K562 (cell line): ENCODE measurements at regions not wholly inside any gene's neighbourhood (a gene's known extent, or its start where the extent isn't known, plus 50 kb on each side); places are given as distances from the start of the nearest gene placed in this dataset.
A peak's percentile ranks its signal among the peaks of the same experiment; 100 is the strongest.

ENCODE experiments used
- ATAC-seq: fragments of 200-7000 bp; cut with Tn5 transposase; 3 replicates; pipeline ENCODE4 v1.9.1; 2020; ENCODE audit warnings: moderate library complexity
- BruUV-seq: library from RNA; stranded (reverse); fragments of 400-500 nt; replicated peaks from 2 replicates; lab custom pipeline; 2021; lab: Mats Ljungman, UMichigan
- CTCF ChIA-PET: fragments of 300-600 bp; formaldehyde crosslinking; extraction: SDS; loops from one replicate; lab custom pipeline; 2021; ENCODE audit warnings: low intra/inter-chr PET ratio; lab: Yijun Ruan, JAX
- POLR2A ChIA-PET: fragments of 300-600, 350-650 bp; sonication (Branson Sonifier 250); formaldehyde crosslinking; extraction: SDS; loops from one replicate; lab custom pipeline; 2021; ENCODE audit warnings: antibody characterized with exemption, inconsistent platforms; lab: Yijun Ruan, JAX
- DNase-seq, 4 experiments: peaks; one replicate each; pipeline versions ENCODE4 v3.0.0 to v3.0.0-alpha.2; 2011 to 2018; ENCODE audit warnings: low spot score in 3 of 4, mixed read lengths in 3 of 4; ENCODE audit errors: extremely low read depth in 1 of 4
- FAIRE-seq: peaks from 2 replicates; lab custom pipeline; 2011; peaks lifted over from hg19 to GRCh38; lab: Jason Lieb, UNC
- H2AFZ ChIP-seq: 2 replicates; pipeline ENCODE4 v1.6.0; 2011; ENCODE audit warnings: low read depth, low read length, control low read depth, inconsistent platforms
- H3K27ac ChIP-seq: fragments of 200-600 bp; 3 replicates; pipeline ENCODE4 v1.8.0; 2011; ENCODE audit warnings: low read depth, mild to moderate bottlenecking, control low read depth, inconsistent platforms, low read length, moderate library complexity, mixed read lengths; ENCODE audit errors: extremely low read depth
- H3K27me3 ChIP-seq, 2 experiments: fragments of 300-600 bp in 1 of 2; 2 replicates in 1 of 2; 3 replicates in 1 of 2; pipeline versions ENCODE4 v1.6.0 to v1.8.0; 2011; ENCODE audit warnings: inconsistent platforms in 2 of 2, low read length in 2 of 2, mild to moderate bottlenecking in 1 of 2, mixed read lengths in 1 of 2, moderate library complexity in 1 of 2; ENCODE audit not compliant: control insufficient read depth in 2 of 2, insufficient read depth in 2 of 2
- H3K36me3 ChIP-seq: fragments of 300-600 bp; 3 replicates; pipeline ENCODE4 v1.8.0; 2011; ENCODE audit warnings: mild to moderate bottlenecking, low read length, inconsistent platforms; ENCODE audit not compliant: control insufficient read depth, insufficient read depth
- H3K4me1 ChIP-seq, 2 experiments: fragments of 200-600 bp in 1 of 2; replicated peaks in 1 of 2; 2 replicates in 1 of 2; 3 replicates in 1 of 2; pipeline versions ENCODE4 v1.5.1 to v1.8.0; 2011; ENCODE audit warnings: inconsistent platforms in 2 of 2, low read length in 2 of 2, mild to moderate bottlenecking in 1 of 2, mixed read lengths in 1 of 2, moderate library complexity in 1 of 2; ENCODE audit not compliant: control insufficient read depth in 2 of 2, insufficient read depth in 2 of 2
- H3K4me2 ChIP-seq: 2 replicates; pipeline ENCODE4 v1.6.1; 2011; ENCODE audit warnings: low read length, control low read depth, inconsistent platforms, mixed read lengths; ENCODE audit not compliant: insufficient read depth
- H3K4me3 ChIP-seq: fragments of 200-600 bp; sonication (generic), shearing (Covaris generic); 2 replicates; pipeline ENCODE4 v1.5.1; 2016; ENCODE audit warnings: control low read depth, inconsistent platforms
- H3K79me2 ChIP-seq: fragments of 200-600 bp; 3 replicates; pipeline ENCODE4 v1.8.0; 2011; ENCODE audit warnings: low read length, inconsistent platforms; ENCODE audit not compliant: control insufficient read depth, insufficient read depth
- H3K9ac ChIP-seq, 2 experiments: 2 replicates each; pipeline versions ENCODE4 v1.6.0 to v1.6.1; 2011; ENCODE audit warnings: low read depth in 2 of 2, low read length in 2 of 2, control low read depth in 1 of 2, inconsistent platforms in 1 of 2, mild to moderate bottlenecking in 1 of 2, mixed read lengths in 1 of 2; ENCODE audit not compliant: insufficient read depth in 1 of 2
- H3K9me1 ChIP-seq: one replicate; pipeline ENCODE4 v1.6.0; 2011; ENCODE audit warnings: inconsistent platforms, mild to moderate bottlenecking, low read length, moderate library complexity; ENCODE audit not compliant: control insufficient read depth, insufficient read depth
- H3K9me3 ChIP-seq: replicated peaks from 2 replicates; pipeline ENCODE4 v1.5.1; 2011; ENCODE audit warnings: low read depth, low read length, inconsistent platforms; ENCODE audit not compliant: control insufficient read depth, insufficient read depth
- H4K20me1 ChIP-seq: replicated peaks from 2 replicates; pipeline ENCODE4 v1.6.1; 2011; ENCODE audit warnings: low read length, inconsistent platforms, mixed read lengths; ENCODE audit not compliant: control insufficient read depth, insufficient read depth
- CXXC5 ChIP-seq: fragments of 250-450 bp; sonication (Bioruptor Pico); IDR thresholded peaks from 2 replicates; pipeline ENCODE4 v1.8.0; 2022; ENCODE audit warnings: inconsistent platforms, mild to moderate bottlenecking, moderate library complexity
- MEIS2 ChIP-seq: fragments of 450-650 bp; IDR thresholded peaks from 2 replicates; pipeline ENCODE4 v1.6.1; 2014; ENCODE audit warnings: mild to moderate bottlenecking; ENCODE audit not compliant: partially characterized antibody
- RBM25 ChIP-seq: fragments of 200-400 bp; formaldehyde crosslinking; IDR thresholded peaks from 2 replicates; pipeline ENCODE4 v1.6.1; 2018; ENCODE audit warnings: low read length, low read depth, moderate library complexity; ENCODE audit not compliant: severe bottlenecking
- TRIM24 ChIP-seq, 2 experiments: fragments of 450-650 bp; IDR thresholded peaks; 2 replicates each; pipeline ENCODE4 v1.6.1; 2016
- ZNF518B ChIP-seq: fragments of 250-450 bp; sonication (Bioruptor Pico); IDR thresholded peaks from 2 replicates; pipeline ENCODE4 v1.5.0; 2021; ENCODE audit warnings: mild to moderate bottlenecking, moderate library complexity
- WGBS: fragments of 100-300 bp; shearing (Covaris generic); methylation state at CpG from one replicate; pipeline ENCODE4 v1.1.6; 2016; ENCODE audit warnings: low coverage, mixed read lengths; ENCODE audit not compliant: insufficient coverage; ENCODE audit errors: missing lambda C conversion rate; 5-methylcytosine and 5-hydroxymethylcytosine counted together
- in situ Hi-C: fragments of 300-500 bp; cut with MboI; formaldehyde crosslinking; loops from 4 replicates; pipeline ENCODE4 v1.15.0; 2018; ENCODE audit warnings: inconsistent platforms, mixed read lengths
- intact Hi-C: fragments of 100-400 bp; cut with micrococcal nuclease; formaldehyde crosslinking; loops from 2 replicates; pipeline ENCODE4 v1.14.2; 2022
- TF ChIP-seq, protein P1 (sequence below): fragments of 250-450 bp; sonication (Bioruptor Pico); IDR thresholded peaks from 2 replicates; pipeline ENCODE4 v1.8.0; 2022; ENCODE audit warnings: moderate library complexity, mild to moderate bottlenecking, inconsistent platforms
- TF ChIP-seq, protein P2 (sequence below): sonication (generic); formaldehyde crosslinking; IDR thresholded peaks from 2 replicates; pipeline ENCODE4 v1.9.0; 2022; ENCODE audit warnings: mild to moderate bottlenecking, missing genetic modification reagents

DNA sequence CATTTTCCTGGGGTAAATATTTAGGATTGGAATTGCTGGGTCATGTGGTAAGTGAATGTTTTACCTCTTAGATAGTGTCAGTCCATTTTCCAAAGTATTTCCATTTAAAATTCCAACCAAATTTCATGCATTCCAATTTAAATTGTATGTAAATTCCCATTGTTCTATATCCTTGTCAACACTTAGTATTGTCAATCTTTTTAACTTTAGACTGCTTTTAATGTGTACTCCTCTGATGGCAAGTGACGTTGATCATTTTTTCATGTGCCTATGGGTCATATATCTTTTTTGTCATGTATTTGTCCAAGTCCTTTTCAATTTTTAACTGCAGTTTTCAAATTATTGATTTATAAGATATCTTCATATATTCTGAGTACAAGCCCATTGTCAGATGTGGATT lies 80.8 kb upstream of the FAM20C start:
- Histone ChIP-seq H3K79me2 (no peaks in the 10 kb centered on the region), H3K9me3 (peaks cover 3% of the 10 kb centered on the region), H3K4me2 (no peak overlapping the region), H3K27ac (no peak overlapping the region), H4K20me1 (no peaks in the 10 kb centered on the region), H3K4me1 (no peaks in the 10 kb centered on the region), H3K4me3 (no peak overlapping the region), H3K9me1 (no peaks in the 10 kb centered on the region), H3K9ac (no peak overlapping the region), H3K36me3 (no peaks in the 10 kb centered on the region), H3K27me3 (peaks cover 45 to 65% of the 10 kb centered on the region in 2 experiments), H2AFZ (no peak overlapping the region)
- 0% methylated on average over 1 of the region's 1 CpG for WGBS
- FAIRE-seq (no peak), DNase-seq (no peak), ATAC-seq (no peak)
- BruUV-seq, result no TSS peak
- in situ Hi-C loops (no loop called here), intact Hi-C loops (no loop called here)
- POLR2A ChIA-PET, result interaction anchor here (0.6 to 1.2 kb wide), 2 partner anchors 20 to 33 kb away, joined by 3 read pairs; no protein-coding TSS in a partner anchor
- CTCF ChIA-PET, result no interaction called here
- no peak for TF ChIP-seq TRIM24 (IDR thresholded peaks at IDR 0.05)
- no peak for TF ChIP-seq ZNF518B (CRISPR knock-in tag)
- peak; percentile 41 for TF ChIP-seq RBM25
- TF ChIP-seq, protein P1, sequence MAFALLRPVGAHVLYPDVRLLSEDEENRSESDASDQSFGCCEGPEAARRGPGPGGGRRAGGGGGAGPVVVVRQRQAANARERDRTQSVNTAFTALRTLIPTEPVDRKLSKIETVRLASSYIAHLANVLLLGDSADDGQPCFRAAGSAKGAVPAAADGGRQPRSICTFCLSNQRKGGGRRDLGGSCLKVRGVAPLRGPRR (CRISPR knock-in tag), result no peak
- no peak for TF ChIP-seq MEIS2
- TF ChIP-seq, protein P2, sequence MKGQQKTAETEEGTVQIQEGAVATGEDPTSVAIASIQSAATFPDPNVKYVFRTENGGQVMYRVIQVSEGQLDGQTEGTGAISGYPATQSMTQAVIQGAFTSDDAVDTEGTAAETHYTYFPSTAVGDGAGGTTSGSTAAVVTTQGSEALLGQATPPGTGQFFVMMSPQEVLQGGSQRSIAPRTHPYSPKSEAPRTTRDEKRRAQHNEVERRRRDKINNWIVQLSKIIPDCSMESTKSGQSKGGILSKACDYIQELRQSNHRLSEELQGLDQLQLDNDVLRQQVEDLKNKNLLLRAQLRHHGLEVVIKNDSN (CRISPR knock-in tag), result no peak
- TF ChIP-seq CXXC5 (CRISPR knock-in tag), result no peak
